ENCODE measurements at regions not wholly inside any gene's neighbourhood (a gene's known extent, or its start where the extent isn't known, plus 50 kb on each side); places are given as distances from the start of the nearest gene placed in this dataset.
A peak's percentile ranks its signal among the peaks of the same experiment; 100 is the strongest.
"Not testable (repeated sequence)": the region's sequence is repeated elsewhere in the genome, so short reads cannot be mapped to it uniquely, and the experiment has no call there.

GRCh38 chr20:1825938-1826445 lies 69.2 kb upstream of the SIRPA start:
- DNase-seq, result no peak

GRCh38 chr20:1825507-1825906 lies 69.7 kb upstream of the SIRPA start:
- no peak for DNase-seq

- DNase-seq, result no peak
These were observed 70.4 kb upstream of the SIRPA start for GRCh38 chr20:1824834-1825233.

GRCh38 chr20:1824181-1824580 lies 71.0 kb upstream of the SIRPA start:
- no peak for DNase-seq

- no peak for DNase-seq
These were observed 71.8 kb upstream of the SIRPA start for GRCh38 chr20:1823450-1823844.

- DNase-seq, result no peak
These were observed 72.4 kb upstream of the SIRPA start for GRCh38 chr20:1822564-1823449.

GRCh38 chr20:1820138-1821079 lies 74.8 kb upstream of the SIRPA start:
- no peak for DNase-seq

- peak in 1 of 2 donors; percentile 59 for DNase-seq
These were observed 75.7 kb upstream of the SIRPA start for GRCh38 chr20:1819311-1820137.

GRCh38 chr20:1818895-1819294 lies 76.3 kb upstream of the SIRPA start:
- DNase-seq, result no peak

GRCh38 chr20:1818247-1818840 lies 76.9 kb upstream of the SIRPA start:
- no peak for DNase-seq

GRCh38 chr20:1817577-1818211 lies 77.5 kb upstream of the SIRPA start:
- no peak for DNase-seq

GRCh38 chr20:1816384-1817381 lies 78.5 kb upstream of the SIRPA start:
- peak; percentile 79 to 87 for DNase-seq

- peak in 1 of 2 donors; percentile 73 for DNase-seq
These were observed 79.6 kb upstream of the SIRPA start for GRCh38 chr20:1815502-1816085.

- DNase-seq, result not testable (repeated sequence)
These were observed 80.3 kb upstream of the SIRPA start for GRCh38 chr20:1814861-1815260.

- no peak for DNase-seq
These were observed 81.3 kb upstream of the SIRPA start for GRCh38 chr20:1813674-1814635.

GRCh38 chr20:1813101-1813529 lies 82.1 kb upstream of the SIRPA start:
- DNase-seq, result no peak

- DNase-seq, result peak; percentile 35 to 64
These were observed 83.3 kb upstream of the SIRPA start for GRCh38 chr20:1811621-1812498.

All from hippocampal formation (tissue), 2 donors.